Ovary (tissue), 7 donors: ENCODE measurements at regions not wholly inside any gene's neighbourhood (a gene's known extent, or its start where the extent isn't known, plus 50 kb on each side); places are given as distances from the start of the nearest gene placed in this dataset.

ENCODE experiments used
- DNase-seq, 5 donors: peaks; one replicate each; pipeline ENCODE4 v3.0.0-alpha.2; 2019 to 2020
- H3K27ac ChIP-seq, 2 donors: fragments of 200-600 bp; one replicate each; pipeline versions ENCODE4 v1.5.1 to v1.8.0; 2019 to 2022
- H3K27me3 ChIP-seq: fragments of 200-600 bp; one replicate; pipeline ENCODE4 v1.8.0; 2022
- H3K36me3 ChIP-seq: fragments of 200-600 bp; sonication (generic); one replicate; pipeline ENCODE4 v1.5.1; 2019
- H3K4me1 ChIP-seq: one replicate; pipeline ENCODE4 v1.8.1; 2013; ENCODE audit warnings: mild to moderate bottlenecking, moderate library complexity; ENCODE audit not compliant: insufficient read depth
- H3K4me3 ChIP-seq: fragments of 200-600 bp; sonication (generic); one replicate; pipeline ENCODE4 v1.5.1; 2017
- H3K9me3 ChIP-seq, 2 donors: fragments of 200-600 bp in 1 of 2; sonication (generic) in 1 of 2; one replicate each; pipeline versions ENCODE4 v1.5.1 to v1.8.1; 2013 to 2019; ENCODE audit warnings: mild to moderate bottlenecking in 1 of 2, moderate library complexity in 1 of 2
- CTCF ChIP-seq, 3 donors: fragments of 450-650 bp in 2 of 3; fragments of 200-600 bp in 1 of 3; IDR thresholded peaks; one replicate each; pipeline versions ENCODE4 v1.5.1 to v1.8.0; 2016 to 2022; ENCODE audit warnings: antibody characterized with exemption in 3 of 3, mild to moderate bottlenecking in 1 of 3
- EP300 ChIP-seq: sonication (generic); formaldehyde crosslinking; IDR thresholded peaks from one replicate; pipeline ENCODE4 v1.6.1; 2017; ENCODE audit warnings: antibody characterized with exemption
- POLR2A ChIP-seq: fragments of 450-650 bp; IDR thresholded peaks from one replicate; pipeline ENCODE4 v1.6.1; 2017; ENCODE audit warnings: antibody characterized with exemption, mild to moderate bottlenecking, moderate library complexity
- WGBS, 3 donors: extraction: QIAGEN DNeasy Blood & Tissue Kit in 1 of 3; methylation state at CpG; one replicate each; pipeline versions ENCODE4 v1.1.5 to v1.1.7; 2013 to 2017; 5-methylcytosine and 5-hydroxymethylcytosine counted together
- intact Hi-C, 4 donors: fragments of 100-400 bp; cut with DNase I; formaldehyde crosslinking; loops; one replicate each; pipeline versions ENCODE4 v1.11.0 to v1.15.1; 2022 to 2023
- donor health status: DM: no; HTN: no; CAD: no; lungs with moderate emphysema.
- donor health status: DM: no; HTN: no; CAD: no.
- donor health status: Bipolar disorder and iron deficiency.
- donor health status: DM: no; HTN: no; CAD: no.
- donor health status: DM: yes; HTN: yes; CAD: no.

GRCh38 chr4:143273160-143273917, 63.3 kb upstream of the GAB1 start:
- 93 to 96% (median 96%) methylated on average over 6 of the region's 6 CpGs for WGBS, 3 donors
- Histone ChIP-seq H3K27ac (no peak overlapping the region), H3K4me3 (no peak overlapping the region), H3K36me3 (no peaks in the 10 kb centered on the region), H3K4me1 (no peaks in the 10 kb centered on the region), H3K9me3 (no peaks in the 10 kb centered on the region), H3K27me3 (no peaks in the 10 kb centered on the region)
- intact Hi-C loops = loop anchor here in 1 of 4 donors (1.0 kb wide), 1 partner anchor 16 kb away; no protein-coding TSS in a partner anchor
- no peak for DNase-seq
- no peak for TF ChIP-seq POLR2A
- TF ChIP-seq CTCF (IDR thresholded peaks at IDR 0.05) = no peak
- no peak for TF ChIP-seq EP300

- Histone ChIP-seq H3K9me3 (no peaks in the 10 kb centered on the region), H3K27ac (no peak overlapping the region), H3K4me1 (no peaks in the 10 kb centered on the region), H3K4me3 (no peak overlapping the region), H3K27me3 (no peaks in the 10 kb centered on the region), H3K36me3 (no peaks in the 10 kb centered on the region)
- 89 to 92% (median 91%) methylated on average over 2 of the region's 2 CpGs for WGBS, 3 donors
- TF ChIP-seq EP300 (no peak), CTCF (IDR thresholded peaks at IDR 0.05) (no peak), POLR2A (no peak)
- intact Hi-C loops = no loop called here
- DNase-seq = no peak
Measured at GRCh38 chr4:143280861-143281260, 55.8 kb upstream of the GAB1 start.

GRCh38 chr4:143281507-143282190, 55.0 kb upstream of the GAB1 start:
- Histone ChIP-seq H3K27me3 (no peaks in the 10 kb centered on the region), H3K4me3 (no peak overlapping the region), H3K27ac (no peak overlapping the region), H3K9me3 (no peaks in the 10 kb centered on the region), H3K36me3 (no peaks in the 10 kb centered on the region), H3K4me1 (no peaks in the 10 kb centered on the region)
- intact Hi-C loops = no loop called here
- no peak for DNase-seq
- WGBS, 3 donors = 83 to 89% (median 86%) methylated on average over 4 of the region's 4 CpGs
- TF ChIP-seq CTCF (IDR thresholded peaks at IDR 0.05) = no peak
- no peak for TF ChIP-seq POLR2A

GRCh38 chr4:143282211-143282707, 54.4 kb upstream of the GAB1 start:
- H3K4me3 ChIP-seq = no peak overlapping the region
- WGBS, 3 donors = 60 to 73% (median 63%) methylated on average over 3 of the region's 3 CpGs
- H3K27ac ChIP-seq = no peak overlapping the region
- no peaks in the 10 kb centered on the region for H3K4me1 ChIP-seq
- no peak for DNase-seq
- H3K36me3 ChIP-seq = no peaks in the 10 kb centered on the region
- TF ChIP-seq POLR2A = no peak
- TF ChIP-seq CTCF (IDR thresholded peaks at IDR 0.05) = no peak
- no peak for TF ChIP-seq EP300
- no peaks in the 10 kb centered on the region for H3K9me3 ChIP-seq
- H3K27me3 ChIP-seq = no peaks in the 10 kb centered on the region
- intact Hi-C loops = no loop called here
